T-helper 2 cell treated with Interferon-gamma antibody and Interleukin-4, amounts not matched to agents 100 ng/mL and 5 ng/mL, for 36 hours (primary cell): ENCODE measurements at regions not wholly inside any gene's neighbourhood (a gene's known extent, or its start where the extent isn't known, plus 50 kb on each side); places are given as distances from the start of the nearest gene placed in this dataset.
"Not testable (repeated sequence)": the region's sequence is repeated elsewhere in the genome, so short reads cannot be mapped to it uniquely, and the experiment has no call there.

Experiments used
- intact Hi-C: fragments of 100-400 bp; cut with micrococcal nuclease; formaldehyde crosslinking; loops from one replicate; pipeline ENCODE4 v1.15.1; 2023

GRCh38 chr7:106392144-106392543, 107.4 kb upstream of the NAMPT start:
- intact Hi-C loops = no loop called here

- intact Hi-C loops = no loop called here
These were observed 102.2 kb upstream of the NAMPT start for GRCh38 chr7:106386958-106387357.

GRCh38 chr7:106384373-106384772, 99.6 kb upstream of the NAMPT start:
- intact Hi-C loops = no loop called here

- intact Hi-C loops = no loop called here
These were observed 98.1 kb upstream of the NAMPT start for GRCh38 chr7:106382929-106383328.

GRCh38 chr7:106382129-106382528, 97.3 kb upstream of the NAMPT start:
- intact Hi-C loops = no loop called here

- intact Hi-C loops = no loop called here
These were observed 96.5 kb upstream of the NAMPT start for GRCh38 chr7:106381252-106381651.

GRCh38 chr7:106377847-106378361, 93.1 kb upstream of the NAMPT start:
- intact Hi-C loops = no loop called here

GRCh38 chr7:106376026-106376799, 91.4 kb upstream of the NAMPT start:
- intact Hi-C loops = no loop called here

- intact Hi-C loops = no loop called here
These were observed 90.7 kb upstream of the NAMPT start for GRCh38 chr7:106375499-106375898.

- intact Hi-C loops = no loop called here
These were observed 89.7 kb upstream of the NAMPT start for GRCh38 chr7:106374437-106374836.

- intact Hi-C loops = no loop called here
These were observed 88.0 kb upstream of the NAMPT start for GRCh38 chr7:106372595-106373318.

GRCh38 chr7:106372126-106372525, 87.3 kb upstream of the NAMPT start:
- intact Hi-C loops = no loop called here

- intact Hi-C loops = no loop called here
These were observed 86.8 kb upstream of the NAMPT start for GRCh38 chr7:106371629-106372028.

- intact Hi-C loops = no loop called here
These were observed 85.8 kb upstream of the NAMPT start for GRCh38 chr7:106370542-106370941.

- intact Hi-C loops = loop anchor here (5.0 kb wide), 1 partner anchor 193 kb away; no protein-coding TSS in a partner anchor
These were observed 85.0 kb upstream of the NAMPT start for GRCh38 chr7:106369816-106370215.

GRCh38 chr7:106369352-106369751, 84.6 kb upstream of the NAMPT start:
- intact Hi-C loops = loop anchor here (5.0 kb wide), 1 partner anchor 192 kb away; no protein-coding TSS in a partner anchor

- intact Hi-C loops = loop anchor here (5.0 kb wide), 1 partner anchor 190 kb away; no protein-coding TSS in a partner anchor
These were observed 82.9 kb upstream of the NAMPT start for GRCh38 chr7:106367664-106368063.

GRCh38 chr7:106367018-106367420, 82.2 kb upstream of the NAMPT start:
- intact Hi-C loops = loop anchor here (5.0 kb wide), 1 partner anchor 190 kb away; no protein-coding TSS in a partner anchor

- intact Hi-C loops = loop anchor here (5.0 kb wide), 1 partner anchor 188 kb away; no protein-coding TSS in a partner anchor
These were observed 80.6 kb upstream of the NAMPT start for GRCh38 chr7:106365252-106366005.

- intact Hi-C loops = not testable (repeated sequence)
These were observed 77.7 kb upstream of the NAMPT start for GRCh38 chr7:106362507-106362906.

GRCh38 chr7:106358103-106358663, 73.4 kb upstream of the NAMPT start:
- intact Hi-C loops = no loop called here
